BE2C (cell line): ENCODE measurements at regions not wholly inside any gene's neighbourhood (a gene's known extent, or its start where the extent isn't known, plus 50 kb on each side); places are given as distances from the start of the nearest gene placed in this dataset.
"Not testable (repeated sequence)": the region's sequence is repeated elsewhere in the genome, so short reads cannot be mapped to it uniquely, and the experiment has no call there.

Experiments
- DNase-seq: peaks from one replicate; pipeline ENCODE4 v3.0.0-alpha.2; 2020
- H3K27me3 ChIP-seq: fragments of 250-450 bp; sonication (Bioruptor Pico); 2 replicates; pipeline ENCODE4 v1.5.1; 2020; ENCODE audit warnings: mild to moderate bottlenecking
- H3K36me3 ChIP-seq: fragments of 250-450 bp; sonication (Bioruptor Pico); 2 replicates; pipeline ENCODE4 v1.5.1; 2020; ENCODE audit warnings: mild to moderate bottlenecking
- H3K4me1 ChIP-seq: fragments of 250-450 bp; sonication (Bioruptor Pico); 2 replicates; pipeline ENCODE4 v1.5.1; 2020
- H3K4me3 ChIP-seq: 2 replicates; pipeline ENCODE4 v1.5.1; 2011; ENCODE audit warnings: low read depth, low read length
- H3K9me3 ChIP-seq: fragments of 250-450 bp; sonication (Bioruptor Pico); 2 replicates; pipeline ENCODE4 v1.5.1; 2020
- CTCF ChIP-seq: IDR thresholded peaks from 2 replicates; pipeline ENCODE4 v1.5.1; 2012; ENCODE audit warnings: mild to moderate bottlenecking, low read depth, low read length

GRCh38 chr20:48215536-48215935 lies 430.3 kb upstream of the SULF2 start:
- Histone ChIP-seq H3K9me3 (no peaks in the 10 kb centered on the region), H3K4me1 (no peaks in the 10 kb centered on the region)

GRCh38 chr20:48214601-48215000 lies 429.3 kb upstream of the SULF2 start:
- no peaks in the 10 kb centered on the region for H3K27me3 ChIP-seq
- H3K36me3 ChIP-seq: no peaks in the 10 kb centered on the region
- no peaks in the 10 kb centered on the region for H3K4me1 ChIP-seq
- no peak overlapping the region for H3K4me3 ChIP-seq
- no peak for TF ChIP-seq CTCF
- no peaks in the 10 kb centered on the region for H3K9me3 ChIP-seq
- no peak for DNase-seq

More at GRCh38 chr20:48215536-48215935, 430.3 kb upstream of the SULF2 start:
- no peak for TF ChIP-seq CTCF
- H3K27me3 ChIP-seq: no peaks in the 10 kb centered on the region
- no peaks in the 10 kb centered on the region for H3K36me3 ChIP-seq
- no peak overlapping the region for H3K4me3 ChIP-seq
- no peak for DNase-seq

- H3K9me3 ChIP-seq, H3K4me1 ChIP-seq, H3K36me3 ChIP-seq, DNase-seq, H3K4me3 ChIP-seq, H3K27me3 ChIP-seq: not testable (repeated sequence)
Measured at GRCh38 chr20:48213635-48214034, 428.4 kb upstream of the SULF2 start.

- no peaks in the 10 kb centered on the region for H3K9me3 ChIP-seq
- H3K27me3 ChIP-seq: no peaks in the 10 kb centered on the region
- no peaks in the 10 kb centered on the region for H3K36me3 ChIP-seq
- H3K4me3 ChIP-seq: no peak overlapping the region
- TF ChIP-seq CTCF: no peak
- H3K4me1 ChIP-seq: no peaks in the 10 kb centered on the region; the same call in 1 of the 2 replicates
- no peak for DNase-seq
Measured at GRCh38 chr20:48212806-48213509, 427.7 kb upstream of the SULF2 start.

GRCh38 chr20:48211847-48212246 lies 426.6 kb upstream of the SULF2 start:
- no peak for TF ChIP-seq CTCF
- Histone ChIP-seq H3K36me3 (no peaks in the 10 kb centered on the region), H3K4me1 (no peaks in the 10 kb centered on the region; the same call in 1 of the 2 replicates), H3K4me3 (no peak overlapping the region), H3K9me3 (no peaks in the 10 kb centered on the region), H3K27me3 (no peaks in the 10 kb centered on the region)
- no peak for DNase-seq

GRCh38 chr20:48211238-48211637 lies 426.0 kb upstream of the SULF2 start:
- Histone ChIP-seq H3K27me3 (no peaks in the 10 kb centered on the region), H3K9me3 (no peaks in the 10 kb centered on the region), H3K4me1 (no peaks in the 10 kb centered on the region; the same call in 1 of the 2 replicates), H3K36me3 (no peaks in the 10 kb centered on the region), H3K4me3 (no peak overlapping the region)
- TF ChIP-seq CTCF: no peak
- DNase-seq: no peak
